ENCODE measurements at regions not wholly inside any gene's neighbourhood (a gene's known extent, or its start where the extent isn't known, plus 50 kb on each side); places are given as distances from the start of the nearest gene placed in this dataset.

GRCh38 chr2:139055202-139055601, 275.0 kb upstream of the NXPH2 start:
- no peak for TF ChIP-seq CTCF (IDR thresholded peaks at IDR 0.05; ENCODE audit: borderline replicate concordance, insufficient read depth, low read depth, low read length)
- H3K4me3 ChIP-seq (ENCODE audit: low read depth, low read length) = no peak overlapping the region

GRCh38 chr2:139048017-139048416, 267.8 kb upstream of the NXPH2 start:
- H3K4me3 ChIP-seq (ENCODE audit: low read depth, low read length) = no peak overlapping the region
- no peak for TF ChIP-seq CTCF (IDR thresholded peaks at IDR 0.05; ENCODE audit: borderline replicate concordance, insufficient read depth, low read depth, low read length)

GRCh38 chr2:139045524-139045923, 265.3 kb upstream of the NXPH2 start:
- no peak overlapping the region for H3K4me3 ChIP-seq (ENCODE audit: low read depth, low read length)

GRCh38 chr2:139034064-139034463, 253.9 kb upstream of the NXPH2 start:
- TF ChIP-seq CTCF (IDR thresholded peaks at IDR 0.05; ENCODE audit: borderline replicate concordance, insufficient read depth, low read depth, low read length) = no peak
- no peak overlapping the region for H3K4me3 ChIP-seq (ENCODE audit: low read depth, low read length)

More at GRCh38 chr2:139045524-139045923, 265.3 kb upstream of the NXPH2 start:
- no peak for TF ChIP-seq CTCF (IDR thresholded peaks at IDR 0.05; ENCODE audit: borderline replicate concordance, insufficient read depth, low read depth, low read length)

GRCh38 chr2:139033300-139033699, 253.1 kb upstream of the NXPH2 start:
- no peak for TF ChIP-seq CTCF (IDR thresholded peaks at IDR 0.05; ENCODE audit: borderline replicate concordance, insufficient read depth, low read depth, low read length)
- no peak overlapping the region for H3K4me3 ChIP-seq (ENCODE audit: low read depth, low read length)

- no peak for TF ChIP-seq CTCF (IDR thresholded peaks at IDR 0.05; ENCODE audit: borderline replicate concordance, insufficient read depth, low read depth, low read length)
- no peak overlapping the region for H3K4me3 ChIP-seq (ENCODE audit: low read depth, low read length)
Measured at GRCh38 chr2:139031722-139032121, 251.5 kb upstream of the NXPH2 start.

- no peak overlapping the region for H3K4me3 ChIP-seq (ENCODE audit: low read depth, low read length)
- no peak for TF ChIP-seq CTCF (IDR thresholded peaks at IDR 0.05; ENCODE audit: borderline replicate concordance, insufficient read depth, low read depth, low read length)
Measured at GRCh38 chr2:139020287-139020686, 240.1 kb upstream of the NXPH2 start.

All from GM12875 (cell line).